ENCODE measurements at regions not wholly inside any gene's neighbourhood (a gene's known extent, or its start where the extent isn't known, plus 50 kb on each side); places are given as distances from the start of the nearest gene placed in this dataset.
A peak's percentile ranks its signal among the peaks of the same experiment; 100 is the strongest.

DNA sequence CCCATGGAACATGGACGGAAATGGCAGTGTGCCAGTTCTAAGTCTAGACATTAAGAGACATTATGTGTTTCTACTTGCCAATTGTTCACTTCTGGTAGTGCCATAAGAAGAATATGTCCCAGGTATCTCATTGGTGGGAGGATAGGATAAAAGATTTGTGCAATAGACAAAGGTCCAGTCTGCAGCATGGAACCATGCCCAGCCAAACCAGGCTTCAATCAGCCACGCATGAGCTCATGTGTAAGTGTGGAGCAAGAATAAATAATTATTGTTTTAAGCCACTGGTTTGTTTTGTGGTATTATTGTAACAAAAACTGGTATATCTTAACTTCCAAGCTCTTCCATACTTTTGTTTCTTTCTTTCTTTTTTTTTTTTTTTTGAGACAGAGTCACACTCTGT is 153.6 kb upstream of the CTTNBP2 start:
- DNase-seq = no peak

- no peak for DNase-seq
Observed at GRCh38 chr7:118028226-118028625, 155.0 kb upstream of the CTTNBP2 start.

GRCh38 chr7:118029826-118030422 is 154.0 kb upstream of the LSM8 start:
- DNase-seq = no peak

- DNase-seq = no peak
Observed at GRCh38 chr7:118033273-118033672, 150.7 kb upstream of the LSM8 start.

DNA sequence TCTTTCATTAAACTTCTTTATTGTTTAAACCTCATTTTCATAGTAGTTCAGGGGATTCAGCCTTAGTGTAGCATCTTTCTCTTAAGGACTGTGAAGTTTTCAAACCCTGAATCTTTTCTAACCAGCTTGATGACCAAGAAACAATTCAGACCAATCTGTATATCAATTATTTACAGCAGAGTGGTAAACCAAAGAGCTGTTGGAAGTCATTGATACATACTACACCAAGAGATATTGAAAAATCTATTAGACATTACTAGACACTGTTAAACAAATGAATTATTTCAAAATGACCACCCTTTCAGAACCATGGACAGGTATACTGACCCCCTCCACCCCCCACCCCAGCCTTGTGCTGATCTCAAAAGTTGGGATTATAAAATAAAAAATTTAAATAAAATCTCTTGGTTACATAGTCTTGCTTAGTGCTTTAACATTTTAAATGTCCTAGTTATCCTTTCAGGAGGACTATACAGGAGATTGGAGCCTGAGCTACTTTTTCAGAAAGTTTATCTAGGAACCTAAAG is 143.9 kb upstream of the LSM8 start:
- DNase-seq = no peak

DNA sequence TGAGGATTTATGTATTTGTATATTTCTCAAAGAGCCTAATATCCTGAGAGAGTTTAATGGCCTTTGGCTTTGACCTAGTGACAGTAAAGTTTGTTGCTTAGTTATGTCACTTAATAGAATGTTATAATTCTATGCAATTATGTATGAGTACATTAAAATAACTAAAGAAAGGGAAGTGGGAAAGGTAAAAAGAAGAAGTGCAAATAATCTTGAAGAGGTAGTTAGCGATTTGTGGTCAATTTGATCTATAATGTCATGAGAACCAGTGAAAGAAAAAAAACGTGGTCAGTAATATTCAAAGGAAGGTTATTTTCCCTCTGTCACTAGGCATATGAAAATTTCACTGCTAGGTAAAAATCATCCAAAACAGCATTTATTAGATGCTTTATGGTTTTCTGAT is 143.4 kb upstream of the LSM8 start:
- no peak for DNase-seq

DNA sequence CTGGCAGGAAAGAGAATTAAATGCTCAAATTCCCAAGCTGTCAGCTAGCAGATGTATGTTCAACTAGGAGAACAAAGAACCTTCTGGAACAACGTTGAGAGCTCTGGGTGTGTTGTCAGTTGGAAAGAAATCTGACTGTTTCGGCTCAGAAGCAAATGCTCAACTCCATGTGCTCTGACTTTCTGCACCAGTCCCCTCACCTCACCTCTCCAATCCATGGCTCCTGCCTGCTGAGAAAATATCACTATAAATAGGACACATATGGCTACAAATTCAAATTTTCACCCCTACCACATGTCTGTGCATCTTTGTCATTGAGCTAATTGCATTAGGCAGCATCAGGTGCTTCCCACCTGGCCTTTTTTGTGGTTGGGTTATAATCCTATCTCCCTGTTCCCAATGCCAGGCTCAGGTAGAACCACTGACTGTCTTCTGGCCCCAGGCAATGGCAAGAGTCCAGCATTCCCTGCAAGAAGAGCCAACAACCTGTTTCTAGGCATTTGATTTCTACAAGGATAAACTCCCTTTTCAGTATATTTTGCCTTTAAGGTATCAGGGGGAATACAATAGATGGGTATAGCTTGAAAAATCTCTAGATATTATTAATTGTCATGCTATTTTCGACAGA is 142.6 kb upstream of the LSM8 start:
- DNase-seq = no peak

DNA sequence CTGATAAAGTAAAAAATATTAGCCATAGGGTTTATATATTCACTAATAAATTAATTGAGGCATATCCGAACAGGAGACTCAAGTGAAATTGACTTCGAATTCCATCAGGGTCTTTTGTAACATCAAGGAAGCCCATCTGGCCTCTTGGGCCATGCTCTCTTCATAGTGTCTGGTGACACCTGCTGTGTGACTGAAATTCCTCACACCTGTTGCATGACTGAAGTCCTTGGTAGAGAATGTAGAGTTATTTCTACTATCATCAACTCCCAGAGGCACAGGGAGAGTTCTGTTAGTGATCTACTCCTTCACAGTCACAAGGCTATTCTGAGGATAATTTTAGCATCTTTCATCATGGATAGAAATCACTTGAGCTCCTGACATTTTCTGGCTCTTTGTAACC is 138.3 kb upstream of the LSM8 start:
- no peak for DNase-seq

DNA sequence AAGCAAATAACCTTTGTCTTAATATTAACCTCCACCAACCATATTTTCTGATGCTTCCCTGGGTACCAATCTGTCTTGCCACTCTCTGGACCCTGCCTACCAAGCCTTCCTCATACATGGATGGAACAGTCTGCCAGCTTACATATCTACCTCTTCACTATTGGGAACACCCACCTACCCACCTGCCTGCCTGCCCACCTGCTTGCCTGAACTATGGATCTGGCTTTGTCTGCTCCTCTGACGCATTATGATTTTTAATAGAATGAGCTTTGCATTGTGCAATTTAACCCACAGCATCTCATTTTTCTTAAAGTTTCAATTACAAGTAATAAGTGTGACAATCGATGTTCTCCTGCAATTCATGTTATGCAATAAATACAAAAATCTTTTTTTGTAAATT is 137.9 kb upstream of the LSM8 start:
- no peak for DNase-seq

- no peak for DNase-seq
Observed at GRCh38 chr7:118046801-118047200, 137.2 kb upstream of the LSM8 start.

- DNase-seq = no peak
Observed at GRCh38 chr7:118052336-118052735, 131.6 kb upstream of the LSM8 start.

- no peak for DNase-seq
Observed at GRCh38 chr7:118053353-118053752, 130.6 kb upstream of the LSM8 start.

DNA sequence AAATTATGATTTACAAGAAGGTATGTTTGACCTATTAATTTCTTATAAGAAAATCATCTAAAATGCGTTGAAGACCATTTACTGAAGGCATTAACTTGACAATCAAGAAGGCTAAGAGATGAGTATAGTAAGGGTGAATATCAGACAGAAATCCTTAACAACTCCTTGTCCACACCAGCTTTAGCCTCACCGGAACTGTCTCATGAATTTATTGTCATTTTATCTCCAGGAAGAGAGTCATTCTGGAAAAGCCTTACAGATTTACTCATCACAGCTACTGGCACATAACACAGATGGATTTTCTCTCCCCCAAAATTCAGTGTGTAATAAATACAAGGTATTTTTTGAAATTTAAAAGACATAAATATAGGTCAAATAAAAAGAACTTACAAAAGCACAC is 129.4 kb upstream of the LSM8 start:
- no peak for DNase-seq

DNA sequence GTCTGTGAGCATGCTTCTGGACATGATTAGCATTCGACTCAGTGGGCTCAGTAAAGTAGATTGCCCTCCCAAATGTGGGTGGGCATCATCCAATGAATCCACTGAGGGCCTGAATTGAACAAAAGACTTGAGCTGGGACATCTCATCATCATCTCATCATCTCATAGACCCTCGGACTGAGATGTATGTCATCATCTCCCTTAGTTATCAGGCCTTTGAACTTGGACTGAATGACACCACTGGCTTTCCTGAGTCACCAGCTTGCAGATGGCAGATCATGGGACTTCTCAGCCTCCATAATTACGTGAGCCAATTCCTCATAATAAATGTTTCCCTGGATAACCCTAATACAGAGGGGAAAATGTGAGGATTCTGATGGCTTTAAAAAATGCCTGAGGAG is 128.3 kb upstream of the LSM8 start:
- DNase-seq = no peak

DNA sequence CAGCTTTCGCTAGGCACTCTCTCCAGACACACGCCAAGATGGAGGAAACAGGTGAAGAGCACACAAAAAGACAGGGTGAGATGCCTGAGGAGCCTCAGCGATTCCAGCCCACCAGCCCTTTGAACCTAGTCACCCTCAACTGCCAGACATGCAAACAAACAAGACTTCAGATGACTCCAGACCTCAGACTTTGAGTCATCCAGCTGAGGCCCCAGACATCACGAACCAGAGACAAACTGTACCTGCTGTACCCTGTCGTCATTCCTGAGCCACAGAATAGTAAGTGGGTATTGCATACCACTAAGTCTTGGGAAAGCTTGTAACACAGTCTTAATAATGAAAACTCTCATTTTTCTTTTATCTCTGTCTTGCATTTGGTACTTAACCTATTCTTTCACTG is 126.6 kb upstream of the LSM8 start:
- no peak for DNase-seq

DNA sequence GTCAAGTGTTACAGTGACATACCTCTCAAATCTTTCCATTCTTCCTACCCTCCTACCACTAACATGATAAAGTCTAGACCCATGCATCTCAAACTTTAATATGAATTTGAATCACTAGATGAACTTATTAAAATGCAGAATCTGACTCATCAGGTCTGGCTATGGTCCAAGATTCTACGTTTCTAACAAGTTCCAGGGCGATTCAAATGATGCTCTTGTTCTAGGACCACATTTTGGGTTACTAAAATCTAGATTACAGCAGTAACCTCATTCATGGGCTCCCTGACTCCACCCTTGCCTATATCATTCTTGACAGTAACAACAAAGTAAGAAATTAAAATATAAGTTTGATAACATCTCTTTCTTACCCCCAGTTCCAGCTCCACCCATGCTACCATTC is 124.8 kb upstream of the LSM8 start:
- DNase-seq = no peak

GRCh38 chr7:118060692-118061091 is 123.3 kb upstream of the LSM8 start:
- no peak for DNase-seq

DNA sequence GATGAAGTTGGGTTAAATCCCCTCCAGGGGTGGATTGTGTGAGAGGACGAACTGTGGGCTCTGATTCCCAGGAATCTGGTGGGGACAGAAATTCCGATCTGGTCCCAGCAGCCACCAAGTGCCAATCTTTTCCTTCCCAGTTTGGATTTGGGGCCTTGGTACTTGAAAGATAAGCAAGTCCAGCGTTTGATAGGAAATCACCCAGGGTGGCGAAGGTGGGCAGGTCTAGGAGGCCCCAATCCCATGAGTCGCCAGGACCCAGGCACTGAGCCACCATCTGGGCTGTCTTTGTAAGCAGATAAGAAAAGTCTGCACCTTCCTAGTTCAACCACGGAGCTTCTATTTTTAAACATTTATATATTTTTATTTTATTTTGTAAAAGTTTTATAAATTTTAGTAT is 122.6 kb upstream of the LSM8 start:
- DNase-seq = no peak

- DNase-seq = peak; percentile 60
Observed at GRCh38 chr7:118072893-118073674, 110.9 kb upstream of the LSM8 start.

DNA sequence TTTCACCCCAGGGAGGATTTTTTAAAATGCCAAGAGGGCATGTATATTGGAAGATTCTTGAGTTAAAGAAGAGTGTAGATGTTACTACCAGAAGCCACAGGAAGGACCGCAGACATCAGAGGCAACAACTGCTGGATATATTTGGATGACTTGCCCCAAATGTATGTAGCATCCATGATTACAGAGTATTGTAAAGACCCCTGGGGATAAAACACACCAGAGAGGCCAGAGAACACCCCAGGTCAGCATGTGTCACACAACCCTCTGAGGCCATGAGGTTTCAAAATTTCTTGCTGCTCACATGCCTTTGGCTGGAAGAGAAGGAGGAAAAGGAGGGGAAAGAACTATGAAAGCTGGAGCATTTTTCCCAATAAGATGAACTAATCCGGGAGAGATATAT is 108.0 kb upstream of the LSM8 start:
- DNase-seq = no peak

- DNase-seq = no peak
Observed at GRCh38 chr7:118076564-118076963, 107.4 kb upstream of the LSM8 start.

DNA sequence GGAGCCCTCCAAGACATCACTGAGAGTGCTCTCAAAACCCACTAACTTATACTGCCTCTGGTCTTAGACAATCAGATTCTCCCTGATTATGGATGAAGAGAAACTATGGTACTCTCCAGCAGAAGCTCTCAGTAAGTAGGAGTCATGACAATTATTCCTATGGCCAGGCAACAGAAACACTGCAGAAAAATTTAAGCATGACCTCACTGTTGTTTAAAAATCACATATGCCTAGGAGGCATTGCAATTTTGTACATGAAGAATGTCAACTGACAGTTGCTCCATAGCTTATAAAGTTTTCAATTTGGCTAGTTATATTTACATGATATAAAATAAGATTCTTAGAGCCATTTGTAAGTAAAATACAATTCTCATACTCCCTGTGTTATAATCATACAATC is 105.9 kb upstream of the LSM8 start:
- no peak for DNase-seq

- peak; percentile 11 for DNase-seq
Observed at GRCh38 chr7:118079369-118079768, 104.6 kb upstream of the LSM8 start.

DNA sequence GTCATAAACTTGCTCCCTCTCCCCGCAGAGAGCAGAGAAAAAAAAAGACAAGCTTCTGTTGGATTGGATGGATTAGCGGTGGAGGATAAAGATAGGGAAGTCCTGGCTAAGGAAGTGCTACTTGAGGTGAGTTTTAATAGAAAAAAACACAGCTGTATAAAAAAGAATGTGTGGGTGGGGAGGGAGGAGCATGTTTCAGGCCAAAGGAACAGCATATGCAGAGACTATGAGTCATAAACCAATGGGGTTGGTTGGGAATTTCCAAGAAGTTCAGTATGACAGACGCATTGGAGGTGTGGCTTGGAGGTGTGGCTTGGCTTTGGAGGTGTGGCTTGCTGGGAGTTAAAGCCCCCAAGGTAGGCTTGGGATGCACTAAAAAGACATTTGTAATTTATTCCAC is 103.0 kb upstream of the LSM8 start:
- DNase-seq = peak; percentile 64

Measured in DMS53 (cell line).